OCI-LY1 (cell line): ENCODE measurements at regions not wholly inside any gene's neighbourhood (a gene's known extent, or its start where the extent isn't known, plus 50 kb on each side); places are given as distances from the start of the nearest gene placed in this dataset.

ENCODE experiments used
- EZH2 ChIP-seq: fragments of 200-600 bp; sonication (generic), shearing (Covaris generic); IDR thresholded peaks from 2 replicates; pipeline ENCODE4 v1.8.0; 2017; ENCODE audit warnings: borderline replicate concordance, mixed run types, mild to moderate bottlenecking, antibody characterized with exemption, low read length, moderate library complexity, mixed read lengths
- TF ChIP-seq, protein P1 (sequence below): fragments of 200-600 bp; sonication (generic), shearing (Covaris generic); IDR thresholded peaks from 2 replicates; pipeline ENCODE4 v1.5.1; 2017; ENCODE audit warnings: mild to moderate bottlenecking, antibody characterized with exemption, low read length, moderate library complexity, mixed read lengths

DNA sequence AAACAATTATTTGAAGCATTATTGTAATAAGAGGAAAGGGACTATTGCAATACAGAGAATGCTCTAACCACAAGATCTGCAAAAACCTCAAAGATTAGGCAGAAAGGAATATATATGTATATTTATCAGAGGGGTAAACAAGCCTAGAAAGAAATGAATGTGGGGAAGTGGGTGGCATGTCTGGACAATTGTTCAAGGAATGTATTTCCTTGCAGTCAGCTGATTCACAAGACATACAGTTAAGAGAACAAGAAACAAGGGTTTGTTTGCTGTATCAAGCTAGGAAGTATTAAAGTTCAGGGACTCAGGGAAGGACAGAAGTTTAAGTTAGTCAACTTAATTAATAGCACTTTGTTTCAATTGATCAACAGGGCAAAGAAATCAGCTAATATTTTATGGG, 514.7 kb downstream of the CENPC start:
- TF ChIP-seq, protein P1, sequence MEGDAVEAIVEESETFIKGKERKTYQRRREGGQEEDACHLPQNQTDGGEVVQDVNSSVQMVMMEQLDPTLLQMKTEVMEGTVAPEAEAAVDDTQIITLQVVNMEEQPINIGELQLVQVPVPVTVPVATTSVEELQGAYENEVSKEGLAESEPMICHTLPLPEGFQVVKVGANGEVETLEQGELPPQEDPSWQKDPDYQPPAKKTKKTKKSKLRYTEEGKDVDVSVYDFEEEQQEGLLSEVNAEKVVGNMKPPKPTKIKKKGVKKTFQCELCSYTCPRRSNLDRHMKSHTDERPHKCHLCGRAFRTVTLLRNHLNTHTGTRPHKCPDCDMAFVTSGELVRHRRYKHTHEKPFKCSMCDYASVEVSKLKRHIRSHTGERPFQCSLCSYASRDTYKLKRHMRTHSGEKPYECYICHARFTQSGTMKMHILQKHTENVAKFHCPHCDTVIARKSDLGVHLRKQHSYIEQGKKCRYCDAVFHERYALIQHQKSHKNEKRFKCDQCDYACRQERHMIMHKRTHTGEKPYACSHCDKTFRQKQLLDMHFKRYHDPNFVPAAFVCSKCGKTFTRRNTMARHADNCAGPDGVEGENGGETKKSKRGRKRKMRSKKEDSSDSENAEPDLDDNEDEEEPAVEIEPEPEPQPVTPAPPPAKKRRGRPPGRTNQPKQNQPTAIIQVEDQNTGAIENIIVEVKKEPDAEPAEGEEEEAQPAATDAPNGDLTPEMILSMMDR, result no peak
- no peak for TF ChIP-seq EZH2
